ENCODE measurements at regions not wholly inside any gene's neighbourhood (a gene's known extent, or its start where the extent isn't known, plus 50 kb on each side); places are given as distances from the start of the nearest gene placed in this dataset.

DNA sequence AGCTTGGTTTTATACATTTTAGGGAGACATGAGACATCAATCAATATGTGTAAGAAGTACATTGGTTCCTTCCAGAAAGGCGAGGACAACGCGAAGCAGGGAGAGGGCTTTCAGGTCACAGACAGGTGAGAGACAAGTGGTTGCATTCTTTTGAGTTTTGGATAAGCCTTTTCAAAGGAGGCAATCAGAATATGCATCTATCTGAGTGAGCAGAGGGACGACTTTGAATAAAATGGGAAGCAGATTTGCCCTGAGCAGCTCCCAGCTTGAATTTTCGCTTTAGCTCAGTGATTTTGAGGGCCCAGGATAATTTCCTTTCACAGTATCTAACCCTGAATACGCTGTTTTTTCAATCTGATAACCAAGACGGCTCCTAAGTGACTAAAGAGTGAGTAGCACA, 82.5 kb upstream of the MYO3A start:
- TF ChIP-seq GATA2 (IDR thresholded peaks at IDR 0.05; ENCODE audit: low read depth, low read length) (no peak), GATA3 (IDR thresholded peaks at IDR 0.05; ENCODE audit: low read depth, low read length) (no peak)

Measured in SH-SY5Y (cell line).